GM19324 (cell line): ENCODE measurements at regions not wholly inside any gene's neighbourhood (a gene's known extent, or its start where the extent isn't known, plus 50 kb on each side); places are given as distances from the start of the nearest gene placed in this dataset.
"Not testable (repeated sequence)": the region's sequence is repeated elsewhere in the genome, so short reads cannot be mapped to it uniquely, and the experiment has no call there.

Source experiments
- ATAC-seq: cut with Tn5 transposase; IDR thresholded peaks from one replicate; pipeline ENCODE4 v1.9.1; 2021; ENCODE audit warnings: mild to moderate bottlenecking, moderate library complexity; ENCODE audit not compliant: unreplicated experiment, low FRiP score

- no peak for ATAC-seq
These were observed 51.3 kb upstream of the LARGE1 start for GRCh38 chr22:33971561-33971961.

- no peak for ATAC-seq
These were observed 55.6 kb upstream of the LARGE1 start for GRCh38 chr22:33975841-33976240.

- ATAC-seq, result no peak
These were observed 63.3 kb upstream of the LARGE1 start for GRCh38 chr22:33983558-33983957.

- no peak for ATAC-seq
These were observed 63.9 kb upstream of the LARGE1 start for GRCh38 chr22:33984211-33984610.

GRCh38 chr22:33984656-33985285 is 64.5 kb upstream of the LARGE1 start:
- no peak for ATAC-seq

- no peak for ATAC-seq
These were observed 65.2 kb upstream of the LARGE1 start for GRCh38 chr22:33985506-33985905.

- no peak for ATAC-seq
These were observed 66.0 kb upstream of the LARGE1 start for GRCh38 chr22:33986167-33986771.

- ATAC-seq, result no peak
These were observed 66.7 kb upstream of the LARGE1 start for GRCh38 chr22:33986954-33987353.

GRCh38 chr22:33989263-33989662 is 69.0 kb upstream of the LARGE1 start:
- not testable (repeated sequence) for ATAC-seq

GRCh38 chr22:33991620-33992019 is 71.3 kb upstream of the LARGE1 start:
- ATAC-seq, result no peak

GRCh38 chr22:33996824-33997223 is 76.5 kb upstream of the LARGE1 start:
- no peak for ATAC-seq

- ATAC-seq, result no peak
These were observed 80.7 kb upstream of the LARGE1 start for GRCh38 chr22:34000879-34001526.

GRCh38 chr22:34001701-34002466 is 81.6 kb upstream of the LARGE1 start:
- no peak for ATAC-seq

- no peak for ATAC-seq
These were observed 83.8 kb upstream of the LARGE1 start for GRCh38 chr22:34004058-34004457.

- no peak for ATAC-seq
These were observed 90.0 kb upstream of the LARGE1 start for GRCh38 chr22:34010259-34010658.

- no peak for ATAC-seq
These were observed 95.4 kb upstream of the LARGE1 start for GRCh38 chr22:34015642-34016041.

- ATAC-seq, result no peak
These were observed 96.9 kb upstream of the LARGE1 start for GRCh38 chr22:34017205-34017604.

- no peak for ATAC-seq
These were observed 99.0 kb upstream of the LARGE1 start for GRCh38 chr22:34019190-34019845.

GRCh38 chr22:34035209-34035608 is 114.9 kb upstream of the LARGE1 start:
- ATAC-seq, result no peak

GRCh38 chr22:34036931-34037330 is 116.7 kb upstream of the LARGE1 start:
- ATAC-seq, result no peak
